C4-2B (cell line): ENCODE measurements at regions not wholly inside any gene's neighbourhood (a gene's known extent, or its start where the extent isn't known, plus 50 kb on each side); places are given as distances from the start of the nearest gene placed in this dataset.
"Not testable (repeated sequence)": the region's sequence is repeated elsewhere in the genome, so short reads cannot be mapped to it uniquely, and the experiment has no call there.

ENCODE experiments used
- H3K27ac ChIP-seq: fragments of 450-650 bp; 2 replicates; pipeline ENCODE4 v1.5.1; 2017
- ZFX ChIP-seq: fragments of 450-650 bp; IDR thresholded peaks from 2 replicates; pipeline ENCODE4 v1.6.1; 2017
- TF ChIP-seq, protein P1 (sequence below): fragments of 450-650 bp; conservative IDR thresholded peaks from 2 replicates; pipeline ENCODE4 v1.5.1; 2017; ENCODE audit warnings: mild to moderate bottlenecking

DNA sequence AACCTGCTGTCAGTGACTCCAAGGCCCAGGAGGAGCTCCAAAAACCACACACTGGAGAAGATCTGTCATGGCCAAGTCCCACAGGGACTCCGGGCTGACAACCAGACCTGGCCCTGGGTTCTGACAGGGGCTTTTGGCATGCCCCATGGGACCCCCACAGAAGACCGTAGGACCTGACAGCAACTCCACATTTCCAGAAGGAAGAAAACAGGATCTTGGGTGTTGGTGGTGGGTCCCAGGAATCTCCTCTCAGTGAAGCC is 275.9 kb upstream of the HS6ST1 start:
- H3K27ac ChIP-seq, result peak overlapping the region; percentile 54
- TF ChIP-seq, protein P1, sequence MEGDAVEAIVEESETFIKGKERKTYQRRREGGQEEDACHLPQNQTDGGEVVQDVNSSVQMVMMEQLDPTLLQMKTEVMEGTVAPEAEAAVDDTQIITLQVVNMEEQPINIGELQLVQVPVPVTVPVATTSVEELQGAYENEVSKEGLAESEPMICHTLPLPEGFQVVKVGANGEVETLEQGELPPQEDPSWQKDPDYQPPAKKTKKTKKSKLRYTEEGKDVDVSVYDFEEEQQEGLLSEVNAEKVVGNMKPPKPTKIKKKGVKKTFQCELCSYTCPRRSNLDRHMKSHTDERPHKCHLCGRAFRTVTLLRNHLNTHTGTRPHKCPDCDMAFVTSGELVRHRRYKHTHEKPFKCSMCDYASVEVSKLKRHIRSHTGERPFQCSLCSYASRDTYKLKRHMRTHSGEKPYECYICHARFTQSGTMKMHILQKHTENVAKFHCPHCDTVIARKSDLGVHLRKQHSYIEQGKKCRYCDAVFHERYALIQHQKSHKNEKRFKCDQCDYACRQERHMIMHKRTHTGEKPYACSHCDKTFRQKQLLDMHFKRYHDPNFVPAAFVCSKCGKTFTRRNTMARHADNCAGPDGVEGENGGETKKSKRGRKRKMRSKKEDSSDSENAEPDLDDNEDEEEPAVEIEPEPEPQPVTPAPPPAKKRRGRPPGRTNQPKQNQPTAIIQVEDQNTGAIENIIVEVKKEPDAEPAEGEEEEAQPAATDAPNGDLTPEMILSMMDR, result no peak
- TF ChIP-seq ZFX, result no peak

DNA sequence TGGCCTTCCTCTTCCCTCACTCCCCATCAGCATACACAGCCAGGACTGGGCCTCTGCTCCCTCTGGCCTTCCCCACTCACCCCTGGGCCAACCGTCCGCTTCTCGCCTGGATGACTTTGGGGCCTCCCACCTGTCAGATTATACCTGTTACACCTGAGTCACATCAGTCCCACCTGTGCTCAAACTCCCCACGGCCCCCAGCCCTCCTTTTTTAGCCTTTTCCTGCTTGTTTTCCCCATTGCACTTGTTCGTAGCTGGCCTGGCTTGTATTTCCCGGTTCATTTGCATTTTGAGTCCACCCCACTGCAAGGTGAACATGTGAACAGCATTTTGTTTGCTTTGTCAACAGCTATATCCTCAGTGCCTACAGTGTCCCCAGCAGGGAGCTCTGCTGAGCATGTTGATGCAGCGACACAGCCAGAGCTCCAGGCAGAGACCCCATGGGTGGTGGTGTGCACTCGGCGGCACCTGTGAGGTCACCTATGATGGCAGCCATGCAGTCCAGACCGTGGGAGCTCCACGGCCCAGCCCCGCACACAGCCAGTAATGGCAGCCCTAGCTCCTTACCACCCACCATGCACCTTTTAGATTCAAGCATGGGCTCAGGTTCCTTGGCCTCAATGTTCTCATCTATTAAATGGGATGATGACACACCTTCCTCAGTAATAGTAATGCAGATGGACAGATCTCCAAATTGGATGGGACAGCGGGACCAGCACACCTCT is 276.4 kb upstream of the HS6ST1 start:
- H3K27ac ChIP-seq, result peak overlapping the region; percentile 54
- no peak for TF ChIP-seq ZFX
- TF ChIP-seq, protein P1, result no peak

DNA sequence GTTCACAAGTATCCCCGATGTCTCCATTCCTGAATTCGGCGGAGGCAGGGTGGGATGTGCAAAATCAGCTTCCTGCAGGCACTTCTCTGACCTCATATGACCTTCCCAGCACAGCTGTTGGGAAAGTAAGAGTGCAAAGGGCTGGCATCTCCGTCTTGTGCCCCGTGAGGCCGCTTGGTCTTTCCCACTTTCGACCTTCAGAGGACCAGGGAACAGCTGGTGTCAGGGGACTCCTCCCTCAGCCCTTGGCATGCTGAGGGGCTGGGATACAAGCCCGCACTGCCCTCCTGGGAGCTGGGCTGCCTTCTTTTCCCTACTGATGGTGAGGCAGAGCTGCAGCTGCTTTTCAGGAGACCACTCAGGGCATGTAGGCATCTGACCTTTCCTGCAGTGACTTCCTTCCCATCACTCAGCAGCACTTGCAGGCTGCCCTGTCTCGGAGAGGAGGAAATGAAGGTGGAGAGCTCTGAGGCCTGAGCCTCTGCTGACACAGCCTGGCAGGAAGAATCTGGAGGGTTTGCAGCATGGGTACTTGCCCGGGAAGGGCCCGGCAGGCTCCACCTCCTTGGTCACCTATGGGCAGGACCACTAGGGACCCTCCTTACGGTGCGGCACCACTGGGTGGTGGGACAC is 277.2 kb upstream of the HS6ST1 start:
- TF ChIP-seq, protein P1, result no peak
- no peak for TF ChIP-seq ZFX
- peak overlapping the region; percentile 54 for H3K27ac ChIP-seq

DNA sequence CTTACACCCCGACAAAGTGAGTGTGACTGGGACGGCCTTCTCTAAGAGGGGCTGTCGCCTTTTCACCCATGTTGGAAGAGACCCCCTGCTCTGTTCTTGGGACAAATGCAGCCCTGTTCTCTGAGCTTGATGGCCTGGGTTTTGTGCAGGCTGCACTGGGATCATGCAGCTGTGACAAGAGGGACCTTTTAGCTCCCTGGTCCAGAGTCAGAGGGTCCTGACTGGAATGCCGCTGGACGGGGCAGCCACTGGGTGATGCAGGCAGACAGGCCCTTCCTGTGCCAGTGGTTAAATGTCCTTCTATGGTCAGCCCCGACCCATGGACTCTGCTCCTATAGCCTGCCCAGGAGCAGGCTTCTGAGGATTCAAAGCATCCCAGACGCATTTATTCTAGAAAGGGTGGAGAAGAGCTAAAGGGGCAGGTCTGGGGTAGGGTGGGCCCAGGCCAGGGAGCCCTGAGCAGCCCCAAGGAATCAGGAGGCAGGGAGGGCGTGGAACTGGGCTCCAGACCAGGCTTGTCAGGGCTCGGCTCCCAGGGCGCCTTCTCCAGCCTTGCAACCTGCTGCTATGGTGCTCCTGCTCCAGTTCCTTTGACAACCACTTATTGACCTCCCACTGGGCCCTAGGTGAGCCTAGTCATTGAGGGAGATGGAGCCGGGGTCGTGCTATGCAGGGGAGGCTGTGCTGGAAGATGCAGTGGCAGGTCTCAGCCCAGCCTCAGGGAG is 277.9 kb upstream of the HS6ST1 start:
- no peak overlapping the region; the same call in 1 of the 2 replicates for H3K27ac ChIP-seq
- TF ChIP-seq, protein P1, result no peak
- no peak for TF ChIP-seq ZFX

DNA sequence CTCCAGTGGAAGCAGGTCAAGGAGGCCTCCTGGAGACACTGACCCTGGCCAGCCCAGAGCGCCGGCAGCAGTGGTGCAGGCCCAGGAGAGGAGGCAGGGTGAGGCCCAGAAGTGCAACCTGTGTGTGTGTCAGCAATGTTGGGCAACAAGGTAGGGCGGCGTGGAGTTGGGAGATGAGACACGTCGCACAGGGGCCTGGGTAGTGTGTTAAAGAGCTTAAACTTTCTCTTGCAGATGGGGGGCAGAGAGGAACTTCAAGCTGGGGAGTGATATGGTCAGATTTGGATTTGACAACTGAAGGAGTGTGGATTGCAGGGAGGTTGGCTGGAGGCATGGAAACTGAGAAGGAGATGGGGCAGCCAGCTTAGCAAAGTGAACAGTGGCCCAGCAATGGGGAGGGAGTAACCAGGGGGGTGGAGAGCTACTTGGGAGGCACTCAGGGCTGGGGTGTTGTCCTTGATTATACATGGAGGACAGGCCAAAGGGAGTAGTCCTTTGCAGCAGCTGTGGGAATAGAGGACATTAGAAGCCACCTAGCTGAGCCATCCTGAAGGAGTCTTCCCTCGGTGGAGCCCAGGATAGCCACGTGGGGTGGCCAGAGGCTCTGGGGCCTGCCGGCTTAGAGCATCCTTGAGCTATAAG is 278.6 kb upstream of the HS6ST1 start:
- no peak for TF ChIP-seq ZFX
- TF ChIP-seq, protein P1, result no peak
- H3K27ac ChIP-seq, result no peak overlapping the region

DNA sequence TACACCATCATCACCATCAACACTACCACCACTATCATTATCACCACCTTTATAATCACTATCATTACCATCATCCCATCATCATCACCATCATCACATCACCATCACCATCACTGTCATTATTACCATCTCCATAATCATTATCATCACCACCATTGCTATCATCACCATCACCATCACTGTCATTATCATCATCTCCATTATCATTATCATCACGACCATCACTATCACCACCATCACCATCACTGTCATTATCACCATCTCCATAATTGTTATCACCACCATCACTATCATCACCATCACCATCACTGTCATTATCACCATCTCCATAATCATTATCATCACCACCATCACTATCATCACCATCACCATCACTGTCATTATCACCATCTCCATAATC is 279.6 kb upstream of the HS6ST1 start:
- not testable (repeated sequence) for H3K27ac ChIP-seq

DNA sequence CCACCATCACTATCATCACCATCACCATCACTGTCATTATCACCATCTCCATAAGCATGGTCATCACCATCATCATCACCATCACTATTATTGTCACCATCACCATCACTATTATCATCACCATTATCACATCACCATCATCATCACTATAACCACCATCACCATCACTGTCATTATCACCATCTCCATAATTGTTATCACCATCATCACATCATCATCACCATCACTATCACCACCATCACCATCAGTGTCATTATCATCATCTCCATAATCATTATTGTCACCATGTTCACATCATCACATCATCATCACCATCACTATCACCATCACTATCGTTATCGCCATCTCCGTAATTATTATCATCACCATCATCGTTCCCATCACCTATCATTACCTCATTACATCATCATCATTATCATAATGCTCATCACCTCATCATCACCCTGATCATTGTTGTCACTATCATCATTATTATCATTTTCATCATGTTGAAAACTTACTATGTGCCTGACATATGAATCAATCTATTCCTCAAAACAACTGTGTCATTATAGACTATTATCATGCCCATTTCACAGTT is 280.3 kb upstream of the HS6ST1 start:
- no peak overlapping the region for H3K27ac ChIP-seq
- no peak for TF ChIP-seq ZFX
- TF ChIP-seq, protein P1, result no peak
